Skin epidermis (tissue), 12 donors: ENCODE measurements at regions not wholly inside any gene's neighbourhood (a gene's known extent, or its start where the extent isn't known, plus 50 kb on each side); places are given as distances from the start of the nearest gene placed in this dataset.
"Not testable (repeated sequence)": the region's sequence is repeated elsewhere in the genome, so short reads cannot be mapped to it uniquely, and the experiment has no call there.

Experiments
- H3K27ac ChIP-seq, 21 experiments: fragments of 200-600 bp; sonication (generic) in 11 of 21; one replicate each; pipeline ENCODE4 v1.5.0; 2020; ENCODE audit warnings: mild to moderate bottlenecking in 3 of 21, inconsistent platforms in 2 of 21, moderate library complexity in 2 of 21
- H3K4me3 ChIP-seq, 7 experiments: fragments of 200-600 bp; sonication (generic) in 2 of 7; one replicate each; pipeline ENCODE4 v1.5.0; 2020; ENCODE audit warnings: inconsistent platforms in 2 of 7, mild to moderate bottlenecking in 2 of 7, moderate library complexity in 1 of 7

- Histone ChIP-seq H3K27ac (no peak overlapping the region), H3K4me3 (no peak overlapping the region)
Observed at GRCh38 chr3:8283193-8283592, 218.4 kb upstream of the LMCD1 start.

- no peak overlapping the region for H3K27ac ChIP-seq
- H3K4me3 ChIP-seq: no peak overlapping the region
Observed at GRCh38 chr3:8286086-8286485, 215.5 kb upstream of the LMCD1 start.

DNA sequence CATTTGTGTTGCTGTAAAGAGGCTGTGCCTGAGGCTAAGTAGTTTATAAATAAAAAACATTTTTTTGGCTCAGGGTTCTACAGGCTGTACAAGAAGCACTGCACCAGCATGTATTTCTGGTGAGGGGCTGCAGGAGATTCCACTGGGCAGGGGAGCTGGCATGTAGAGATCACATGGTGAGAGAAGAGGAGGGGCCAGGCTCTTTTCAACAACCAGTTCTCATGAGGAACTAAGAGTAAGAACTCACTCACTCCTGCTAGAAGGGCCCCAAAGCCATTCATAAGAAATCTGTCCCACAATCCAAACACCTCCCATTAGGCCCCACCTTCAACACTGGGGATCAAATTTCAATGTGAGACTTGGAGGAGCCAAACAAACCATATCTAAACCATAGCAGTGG is 214.9 kb upstream of the LMCD1 start:
- Histone ChIP-seq H3K27ac (no peak overlapping the region), H3K4me3 (no peak overlapping the region)

GRCh38 chr3:8290611-8291010 is 211.0 kb upstream of the LMCD1 start:
- Histone ChIP-seq H3K4me3 (no peak overlapping the region), H3K27ac (no peak overlapping the region)

DNA sequence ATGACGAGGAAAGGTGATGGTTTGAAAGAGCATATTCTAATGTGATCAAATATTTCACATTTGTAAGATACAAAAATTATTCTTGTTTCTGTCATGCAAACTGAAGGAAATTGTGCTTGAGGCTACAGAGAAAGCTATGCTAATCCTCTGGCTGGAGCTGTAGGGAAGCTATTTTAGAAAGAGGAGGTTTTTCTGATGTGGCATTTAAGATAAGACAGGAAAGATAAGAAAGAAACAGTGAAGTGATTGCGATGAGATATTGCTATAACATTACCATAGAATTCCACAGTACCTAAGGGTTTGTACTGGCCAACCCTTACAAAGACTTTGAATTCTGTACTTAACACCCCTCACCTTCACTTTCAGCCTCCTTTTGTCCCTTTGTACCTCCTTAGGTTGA is 205.2 kb upstream of the LMCD1 start:
- Histone ChIP-seq H3K27ac (no peak overlapping the region), H3K4me3 (no peak overlapping the region)

DNA sequence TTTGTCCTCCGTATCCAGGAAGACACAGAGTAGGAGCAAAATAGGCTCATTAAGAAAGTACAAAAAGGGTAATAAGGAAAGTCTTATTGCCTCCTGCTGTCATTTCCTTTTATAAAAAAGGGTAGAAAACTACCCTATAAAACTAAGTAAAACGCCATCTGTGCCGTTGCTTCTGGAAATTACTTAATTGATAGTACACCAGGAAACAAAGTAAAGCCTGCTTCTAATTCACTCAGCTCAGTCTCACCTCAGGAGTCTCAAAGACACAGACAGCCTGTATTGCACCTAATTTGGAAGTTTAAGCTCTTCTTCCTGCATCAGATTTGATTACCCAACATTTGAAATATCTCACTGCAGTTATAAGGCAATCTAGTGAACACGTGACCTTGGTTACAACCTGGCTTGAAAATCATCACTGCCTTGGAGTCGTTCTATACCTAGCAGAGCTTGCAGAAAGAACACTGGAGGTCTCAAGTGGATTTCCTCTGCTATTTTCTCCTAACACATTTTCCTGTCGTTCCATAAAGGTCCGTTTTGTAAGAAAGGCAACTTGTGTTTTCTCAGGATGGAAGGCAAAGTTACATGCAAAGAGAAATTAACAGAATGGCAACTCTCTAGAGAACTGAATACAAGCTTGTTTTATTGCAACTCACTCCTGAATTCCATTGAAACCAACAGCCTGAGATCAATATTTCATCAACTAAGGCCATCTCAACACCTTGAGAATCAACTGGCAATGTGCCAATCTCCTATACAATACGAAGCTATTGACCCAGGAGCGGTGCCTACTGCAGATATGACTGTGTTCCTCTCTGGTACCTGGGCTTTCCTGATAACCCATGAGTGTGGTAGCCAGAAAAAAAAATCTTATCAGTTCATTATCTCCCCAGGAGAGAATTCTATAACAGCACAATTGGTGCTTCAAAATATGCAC is 203.3 kb upstream of the LMCD1 start:
- Histone ChIP-seq H3K27ac (no peak overlapping the region), H3K4me3 (no peak overlapping the region)

DNA sequence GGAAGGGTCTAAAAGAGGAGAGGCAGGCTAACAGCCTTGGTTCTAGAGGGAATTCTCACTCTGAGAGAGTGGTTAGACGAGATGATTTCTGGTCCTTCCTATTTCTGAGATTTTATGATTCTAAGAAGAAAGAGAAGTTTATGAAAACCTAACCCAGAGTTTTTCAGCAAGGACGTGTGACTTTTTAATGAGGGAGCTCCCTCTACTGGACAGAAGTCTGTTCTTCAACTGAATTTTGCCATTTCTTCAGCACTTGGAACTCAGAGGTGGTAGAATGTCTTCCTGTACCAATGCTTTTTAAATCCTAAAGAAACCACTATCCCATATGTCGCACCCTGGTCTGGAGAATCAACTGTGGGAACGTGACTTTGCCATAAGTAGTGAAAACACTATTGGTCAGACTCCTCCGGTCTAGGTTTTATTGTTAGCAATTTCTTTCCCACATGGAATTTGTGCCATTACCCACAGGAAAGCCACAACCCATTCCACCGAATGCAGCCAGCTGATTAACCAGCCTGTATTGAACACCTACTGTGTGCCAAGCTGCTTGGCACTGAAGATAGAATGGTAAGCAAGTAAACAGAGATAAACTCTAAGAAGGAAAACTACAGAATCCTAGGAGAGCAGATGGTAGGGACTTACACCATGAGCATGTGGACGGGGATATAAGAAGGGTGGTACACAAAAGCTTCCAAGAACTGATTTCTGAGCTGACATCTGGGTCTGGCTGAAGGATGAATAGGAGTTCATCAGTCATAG is 199.5 kb upstream of the LMCD1 start:
- Histone ChIP-seq H3K27ac (no peak overlapping the region), H3K4me3 (no peak overlapping the region)

DNA sequence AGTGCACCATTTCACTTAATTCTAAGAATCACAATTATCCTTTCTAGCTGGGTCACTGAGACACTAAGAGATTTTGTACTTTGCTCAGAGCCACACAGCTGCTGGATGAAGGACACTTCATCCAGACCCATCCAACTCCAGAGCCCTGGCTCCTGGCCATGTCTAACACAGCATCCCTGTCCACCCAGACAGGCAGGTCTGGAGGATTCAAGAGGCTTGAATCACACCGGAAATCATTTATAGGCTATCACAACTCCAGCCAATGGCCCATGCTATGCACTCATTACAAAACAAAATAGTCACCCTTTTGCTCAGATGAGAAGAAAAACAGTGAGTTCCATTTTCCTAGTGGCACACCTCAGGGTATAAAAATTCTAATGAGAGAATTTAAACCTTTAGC is 198.2 kb upstream of the LMCD1 start:
- H3K4me3 ChIP-seq: no peak overlapping the region

GRCh38 chr3:8305371-8305770 is 196.3 kb upstream of the LMCD1 start:
- H3K27ac ChIP-seq: no peak overlapping the region
- no peak overlapping the region for H3K4me3 ChIP-seq

More for the DNA sequence above, 198.2 kb upstream of the LMCD1 start:
- H3K27ac ChIP-seq: no peak overlapping the region

DNA sequence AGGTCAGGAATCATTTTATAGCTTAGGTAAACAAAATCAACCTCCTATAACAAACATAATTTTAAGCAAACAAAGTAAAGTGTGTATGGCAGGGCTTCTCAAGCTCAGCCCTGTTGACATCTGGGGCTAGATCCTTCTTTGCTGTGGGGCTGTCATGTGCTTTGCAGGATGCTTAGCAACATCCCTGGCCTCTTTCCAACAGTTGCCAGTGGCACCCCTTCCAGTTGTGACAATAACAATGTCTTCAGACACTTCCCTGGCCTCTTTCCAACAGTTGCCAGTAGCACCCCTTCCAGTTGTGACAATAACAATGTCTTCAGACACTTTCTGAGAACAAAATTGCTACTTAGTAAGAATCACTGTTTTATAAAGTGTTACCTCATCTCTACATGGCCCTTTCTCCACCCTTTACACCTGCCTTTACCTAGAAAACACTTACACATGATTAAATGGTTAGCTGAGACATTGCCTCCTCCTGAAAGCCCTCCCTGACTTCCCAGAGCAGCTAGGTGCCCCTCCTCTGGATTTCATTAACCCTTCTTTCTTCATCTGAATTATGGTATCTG is 194.0 kb upstream of the LMCD1 start:
- Histone ChIP-seq H3K4me3 (no peak overlapping the region), H3K27ac (no peak overlapping the region)

- no peak overlapping the region for H3K27ac ChIP-seq
- H3K4me3 ChIP-seq: no peak overlapping the region
Observed at GRCh38 chr3:8311321-8311720, 190.3 kb upstream of the LMCD1 start.

DNA sequence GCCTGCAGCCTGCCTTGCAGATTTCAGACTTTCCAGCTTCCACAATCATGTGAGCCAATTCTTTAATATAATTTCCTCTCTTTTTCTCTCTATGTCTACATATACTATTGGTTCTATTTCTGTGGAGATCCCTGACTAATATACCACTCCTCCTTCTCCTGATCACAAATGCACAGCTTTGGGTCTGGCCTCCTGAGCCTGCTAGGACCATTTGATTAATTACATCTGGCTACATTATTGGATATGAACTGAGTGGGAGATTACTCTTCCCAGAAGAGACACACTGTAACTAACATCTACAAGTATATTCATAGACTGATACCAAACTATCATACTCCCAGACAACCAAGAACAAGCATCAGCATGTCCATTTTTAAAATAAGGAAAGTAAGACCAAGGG is 188.9 kb upstream of the LMCD1 start:
- no peak overlapping the region for H3K4me3 ChIP-seq
- H3K27ac ChIP-seq: no peak overlapping the region

DNA sequence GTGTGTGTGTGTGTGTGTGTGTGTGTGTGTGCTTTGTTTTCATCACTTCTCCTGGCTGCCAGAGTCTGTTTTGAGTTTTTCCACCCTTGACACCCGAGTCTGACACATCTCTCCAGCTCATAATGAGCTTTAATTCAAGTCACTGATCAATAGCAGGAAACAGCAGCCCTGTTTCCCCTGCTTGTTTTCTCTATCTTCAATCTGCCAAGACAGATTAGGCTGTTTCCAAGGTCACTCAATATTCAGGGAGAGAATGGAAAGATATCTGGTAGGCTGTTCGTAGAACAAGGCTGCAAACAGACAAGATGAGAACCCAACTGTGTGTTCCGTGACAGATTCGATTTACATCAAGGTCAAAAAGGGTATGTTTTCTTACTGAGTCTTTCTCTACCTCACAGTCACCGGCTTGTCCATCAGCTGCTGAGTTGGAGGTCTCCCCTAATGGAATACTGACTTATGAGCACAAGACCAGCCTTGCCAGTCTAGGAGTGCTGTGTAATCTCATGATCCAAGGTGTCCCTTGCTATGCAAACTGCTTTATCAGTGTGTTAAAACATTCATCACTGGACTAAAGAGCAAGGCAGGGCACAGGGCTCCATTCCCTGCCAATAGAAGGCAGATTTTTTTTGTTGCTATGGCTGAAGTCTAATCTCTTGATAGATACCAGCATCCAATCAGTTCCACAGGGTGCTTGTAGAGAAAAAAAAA is 187.9 kb upstream of the LMCD1 start:
- H3K27ac ChIP-seq: no peak overlapping the region

GRCh38 chr3:8315526-8315925 is 186.1 kb upstream of the LMCD1 start:
- H3K27ac ChIP-seq: not testable (repeated sequence)

More for the DNA sequence above, 187.9 kb upstream of the LMCD1 start:
- H3K4me3 ChIP-seq: no peak overlapping the region

GRCh38 chr3:8317661-8318649 is 183.7 kb upstream of the LMCD1 start:
- H3K27ac ChIP-seq: no peak overlapping the region
- no peak overlapping the region for H3K4me3 ChIP-seq

More at GRCh38 chr3:8315526-8315925, 186.1 kb upstream of the LMCD1 start:
- H3K4me3 ChIP-seq: not testable (repeated sequence)

GRCh38 chr3:8319935-8320634 is 181.5 kb upstream of the LMCD1 start:
- Histone ChIP-seq H3K27ac (no peak overlapping the region), H3K4me3 (no peak overlapping the region)

DNA sequence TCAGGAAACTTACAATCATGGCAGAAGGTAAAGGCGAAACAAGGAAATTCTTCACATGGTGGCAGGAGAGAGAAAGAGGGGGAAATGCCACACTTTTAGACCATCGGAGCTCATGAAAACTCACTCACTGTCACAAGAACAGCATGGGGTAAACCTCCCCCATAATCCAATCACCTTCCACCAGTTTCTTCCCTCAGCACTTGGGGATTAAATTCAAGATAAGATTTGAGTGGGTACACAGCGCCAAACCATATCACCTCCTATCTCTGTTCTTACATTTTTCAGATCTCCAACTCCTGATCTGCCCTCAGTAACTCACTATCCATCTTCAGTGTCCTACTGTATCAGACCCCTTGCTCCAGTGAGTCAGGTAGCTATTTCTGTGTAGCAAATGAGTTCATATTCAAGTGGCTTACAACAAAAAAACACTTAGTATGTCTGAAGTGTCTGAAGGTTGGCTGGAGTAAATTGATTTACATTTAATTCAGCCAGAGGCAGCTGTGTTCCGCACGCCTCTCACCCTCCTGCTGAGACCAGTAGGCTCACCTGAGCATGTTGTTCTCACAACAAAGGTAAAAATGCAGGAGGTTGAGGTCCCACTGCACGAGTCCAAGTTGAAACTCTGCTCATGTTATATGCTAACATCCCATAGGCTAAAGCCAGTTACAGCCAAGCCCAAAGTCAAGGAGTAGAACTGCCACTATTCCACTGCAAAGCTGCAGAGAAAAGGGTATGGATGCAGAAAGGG is 180.7 kb upstream of the LMCD1 start:
- H3K27ac ChIP-seq: no peak overlapping the region
- no peak overlapping the region for H3K4me3 ChIP-seq

DNA sequence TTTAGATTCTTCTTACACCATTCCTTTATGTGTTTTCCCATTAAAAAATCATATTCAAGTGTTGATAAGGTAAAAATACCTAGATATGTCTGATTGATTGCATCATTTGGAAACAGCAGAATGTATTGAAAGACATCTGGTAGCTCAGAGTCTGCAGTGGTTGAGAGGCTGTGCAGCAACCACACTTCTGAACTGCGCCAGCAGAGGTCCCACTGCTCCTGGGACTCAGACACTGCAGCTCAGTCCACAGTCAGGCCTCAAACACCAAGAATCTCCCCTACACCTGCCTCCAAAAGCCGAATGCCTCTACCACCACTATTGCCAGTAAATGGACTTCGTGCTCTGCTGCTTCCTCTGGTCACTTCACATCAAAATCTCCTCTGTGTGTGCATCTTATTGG is 176.9 kb upstream of the LMCD1 start:
- Histone ChIP-seq H3K4me3 (no peak overlapping the region), H3K27ac (no peak overlapping the region)
